RCC 7860 (cell line): ENCODE measurements at regions not wholly inside any gene's neighbourhood (a gene's known extent, or its start where the extent isn't known, plus 50 kb on each side); places are given as distances from the start of the nearest gene placed in this dataset.
"Not testable (repeated sequence)": the region's sequence is repeated elsewhere in the genome, so short reads cannot be mapped to it uniquely, and the experiment has no call there.

Experiments used
- DNase-seq: peaks from one replicate; pipeline ENCODE4 v3.0.0-alpha.2; 2015; ENCODE audit warnings: low spot score
- FAIRE-seq: peaks from 2 replicates; lab custom pipeline; 2012; peaks lifted over from hg19 to GRCh38; lab: Jason Lieb, UNC

- no peak for DNase-seq
- no peak for FAIRE-seq
These were observed 123.7 kb downstream of the KLF6 start for GRCh38 chr10:3661271-3661670.

- no peak for DNase-seq
- no peak for FAIRE-seq
These were observed 124.3 kb downstream of the KLF6 start for GRCh38 chr10:3660753-3661152.

GRCh38 chr10:3659203-3659917 lies 125.6 kb downstream of the KLF6 start:
- no peak for FAIRE-seq

GRCh38 chr10:3658766-3659165 lies 126.2 kb downstream of the KLF6 start:
- no peak for DNase-seq
- FAIRE-seq, result no peak

More at GRCh38 chr10:3659203-3659917, 125.6 kb downstream of the KLF6 start:
- no peak for DNase-seq

GRCh38 chr10:3656214-3656613 lies 128.8 kb downstream of the KLF6 start:
- DNase-seq, result no peak
- FAIRE-seq, result no peak

- FAIRE-seq, result no peak
- no peak for DNase-seq
These were observed 129.5 kb downstream of the KLF6 start for GRCh38 chr10:3655528-3655927.

GRCh38 chr10:3654980-3655379 lies 130.0 kb downstream of the KLF6 start:
- DNase-seq (no peak), FAIRE-seq (no peak)

GRCh38 chr10:3654496-3654895 lies 130.5 kb downstream of the KLF6 start:
- FAIRE-seq (no peak), DNase-seq (peak; percentile 15)

GRCh38 chr10:3653303-3653702 lies 131.7 kb downstream of the KLF6 start:
- DNase-seq, result not testable (repeated sequence)

GRCh38 chr10:3652886-3653285 lies 132.1 kb downstream of the KLF6 start:
- FAIRE-seq, result no peak
- DNase-seq, result no peak

More at GRCh38 chr10:3653303-3653702, 131.7 kb downstream of the KLF6 start:
- not testable (repeated sequence) for FAIRE-seq

- no peak for FAIRE-seq
These were observed 132.9 kb downstream of the KLF6 start for GRCh38 chr10:3651969-3652653.

GRCh38 chr10:3648576-3648975 lies 136.4 kb downstream of the KLF6 start:
- FAIRE-seq, result no peak
- DNase-seq, result no peak

More at GRCh38 chr10:3651969-3652653, 132.9 kb downstream of the KLF6 start:
- no peak for DNase-seq

GRCh38 chr10:3648170-3648569 lies 136.8 kb downstream of the KLF6 start:
- DNase-seq (no peak), FAIRE-seq (no peak)

- DNase-seq (no peak), FAIRE-seq (no peak)
These were observed 137.9 kb downstream of the KLF6 start for GRCh38 chr10:3647074-3647473.

- DNase-seq (no peak), FAIRE-seq (no peak)
These were observed 139.6 kb downstream of the KLF6 start for GRCh38 chr10:3645406-3645805.

GRCh38 chr10:3640816-3641215 lies 144.2 kb downstream of the KLF6 start:
- FAIRE-seq (no peak), DNase-seq (no peak)

- no peak for DNase-seq
These were observed 145.5 kb downstream of the KLF6 start for GRCh38 chr10:3639546-3639945.

GRCh38 chr10:3636356-3637181 lies 148.4 kb downstream of the KLF6 start:
- DNase-seq, result no peak
- FAIRE-seq, result no peak

More at GRCh38 chr10:3639546-3639945, 145.5 kb downstream of the KLF6 start:
- no peak for FAIRE-seq

GRCh38 chr10:3635697-3636096 lies 149.3 kb downstream of the KLF6 start:
- DNase-seq (no peak), FAIRE-seq (no peak)

GRCh38 chr10:3635211-3635671 lies 149.8 kb downstream of the KLF6 start:
- FAIRE-seq, result no peak
- DNase-seq, result no peak

- FAIRE-seq, DNase-seq: not testable (repeated sequence)
These were observed 150.4 kb downstream of the KLF6 start for GRCh38 chr10:3634646-3635045.
